HAP-1 (cell line): ENCODE measurements at regions not wholly inside any gene's neighbourhood (a gene's known extent, or its start where the extent isn't known, plus 50 kb on each side); places are given as distances from the start of the nearest gene placed in this dataset.
"Not testable (repeated sequence)": the region's sequence is repeated elsewhere in the genome, so short reads cannot be mapped to it uniquely, and the experiment has no call there.

Source experiments
- DNase-seq, 2 experiments: peaks; one replicate each; pipeline ENCODE4 v3.0.0-alpha.2; 2016 to 2020; ENCODE audit warnings: low spot score in 2 of 2
- H3K27me3 ChIP-seq: fragments of 250-450 bp; sonication (Bioruptor Pico); 2 replicates; pipeline ENCODE4 v1.5.1; 2020; ENCODE audit warnings: low read depth, mild to moderate bottlenecking, moderate library complexity
- H3K36me3 ChIP-seq: fragments of 250-450 bp; sonication (Bioruptor Pico); replicated peaks from 2 replicates; pipeline ENCODE4 v1.5.1; 2020; ENCODE audit warnings: mild to moderate bottlenecking
- H3K4me1 ChIP-seq: fragments of 250-450 bp; sonication (Bioruptor Pico); 2 replicates; pipeline ENCODE4 v1.5.1; 2020; ENCODE audit warnings: mild to moderate bottlenecking
- H3K4me3 ChIP-seq: fragments of 250-450 bp; sonication (Bioruptor Pico); 2 replicates; pipeline ENCODE4 v1.5.1; 2020; ENCODE audit warnings: mild to moderate bottlenecking, moderate library complexity
- H3K9me3 ChIP-seq: fragments of 250-450 bp; sonication (Bioruptor Pico); 2 replicates; pipeline ENCODE4 v1.5.1; 2020; ENCODE audit warnings: mild to moderate bottlenecking, moderate library complexity
- in situ Hi-C: fragments of 300-500 bp; cut with MboI; formaldehyde crosslinking; loops from 3 replicates; pipeline ENCODE4 v1.14.3; 2020; ENCODE audit warnings: low sequenced_read_pairs, inconsistent platforms, mixed read lengths

- H3K27me3 ChIP-seq, DNase-seq, H3K4me3 ChIP-seq, H3K9me3 ChIP-seq, H3K4me1 ChIP-seq, in situ Hi-C loops, H3K36me3 ChIP-seq: not testable (repeated sequence)
These were observed 64.4 kb downstream of the KLRB1 start for GRCh38 chr12:9543341-9543740.

DNA sequence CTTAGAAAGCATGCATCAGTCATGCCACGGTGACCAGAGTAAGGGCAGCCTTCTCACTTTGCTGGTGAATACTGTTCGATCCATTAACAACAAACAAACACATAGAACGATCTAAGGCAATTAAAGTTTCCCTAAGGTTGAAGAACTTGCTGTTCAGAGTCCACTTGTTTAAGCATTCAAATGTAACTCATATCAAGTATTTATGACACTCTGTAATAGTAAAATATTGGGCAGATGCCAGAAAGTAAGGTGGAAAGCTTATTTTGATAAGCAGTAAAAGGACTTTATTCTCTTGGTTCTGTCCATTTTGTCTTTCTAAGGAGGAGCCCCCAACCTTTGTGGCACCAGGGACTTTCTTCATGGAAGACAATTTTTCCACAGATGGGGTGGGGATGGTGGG is 64.9 kb downstream of the KLRB1 start:
- in situ Hi-C loops, H3K4me1 ChIP-seq: not testable (repeated sequence)

DNA sequence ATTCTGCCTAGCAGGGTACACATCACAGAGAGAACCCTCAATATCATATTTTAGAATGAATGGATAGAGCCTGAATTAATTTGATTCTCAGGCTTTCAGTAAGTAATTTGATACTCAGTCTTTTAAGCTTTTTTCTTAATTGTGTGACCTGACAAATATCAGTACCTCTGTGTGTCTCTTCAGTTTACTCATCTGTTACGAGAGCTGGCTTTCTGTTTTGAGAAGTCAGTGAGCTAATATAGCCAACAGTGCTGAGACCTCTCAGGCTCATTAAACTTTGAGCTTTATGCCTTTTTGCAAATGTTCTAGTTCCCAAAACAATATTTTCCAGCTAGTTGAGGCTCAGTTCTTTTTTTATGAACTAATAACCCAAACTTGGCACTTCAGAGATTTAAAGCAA is 91.8 kb downstream of the KLRB1 start:
- H3K36me3 ChIP-seq, H3K4me3 ChIP-seq, H3K4me1 ChIP-seq, in situ Hi-C loops, DNase-seq, H3K9me3 ChIP-seq, H3K27me3 ChIP-seq: not testable (repeated sequence)

More for the DNA sequence above, 64.9 kb downstream of the KLRB1 start:
- not testable (repeated sequence) for H3K36me3 ChIP-seq, H3K27me3 ChIP-seq, DNase-seq, H3K9me3 ChIP-seq, H3K4me3 ChIP-seq

GRCh38 chr12:9512695-9513094 is 95.0 kb downstream of the KLRB1 start:
- H3K9me3 ChIP-seq, DNase-seq, H3K36me3 ChIP-seq, H3K4me1 ChIP-seq, H3K27me3 ChIP-seq, in situ Hi-C loops, H3K4me3 ChIP-seq: not testable (repeated sequence)

DNA sequence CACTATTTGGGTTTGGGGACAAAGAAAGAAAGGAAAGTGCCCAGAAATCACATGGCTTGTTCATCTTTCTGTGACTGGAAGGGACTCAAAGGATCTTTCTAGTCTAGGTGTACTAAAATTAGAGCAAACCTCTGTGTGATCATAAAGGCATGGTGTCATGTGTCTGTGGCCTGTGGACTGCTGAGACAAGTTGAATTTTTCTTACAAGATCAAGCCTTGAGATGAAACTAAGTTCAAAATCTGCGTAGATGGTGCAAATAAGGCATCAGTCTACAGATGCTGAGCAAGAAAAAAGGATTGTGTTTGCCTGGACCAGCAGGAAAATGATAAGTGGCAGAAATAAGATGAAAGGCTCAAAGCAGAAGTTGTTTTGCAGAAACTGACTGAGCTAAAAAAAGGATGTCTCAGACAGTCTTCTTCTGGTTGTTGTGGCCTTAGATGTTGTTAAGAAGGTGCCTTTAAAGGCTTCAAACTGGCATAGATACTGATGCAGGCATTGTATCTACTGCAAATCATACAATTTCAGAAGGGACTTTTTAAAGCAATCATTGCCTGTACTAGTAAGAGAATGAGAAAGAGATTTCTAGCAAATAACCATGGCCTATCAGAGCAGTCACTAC is 97.2 kb downstream of the KLRB1 start:
- H3K27me3 ChIP-seq, H3K4me3 ChIP-seq, H3K9me3 ChIP-seq, in situ Hi-C loops, H3K36me3 ChIP-seq, H3K4me1 ChIP-seq, DNase-seq: not testable (repeated sequence)

DNA sequence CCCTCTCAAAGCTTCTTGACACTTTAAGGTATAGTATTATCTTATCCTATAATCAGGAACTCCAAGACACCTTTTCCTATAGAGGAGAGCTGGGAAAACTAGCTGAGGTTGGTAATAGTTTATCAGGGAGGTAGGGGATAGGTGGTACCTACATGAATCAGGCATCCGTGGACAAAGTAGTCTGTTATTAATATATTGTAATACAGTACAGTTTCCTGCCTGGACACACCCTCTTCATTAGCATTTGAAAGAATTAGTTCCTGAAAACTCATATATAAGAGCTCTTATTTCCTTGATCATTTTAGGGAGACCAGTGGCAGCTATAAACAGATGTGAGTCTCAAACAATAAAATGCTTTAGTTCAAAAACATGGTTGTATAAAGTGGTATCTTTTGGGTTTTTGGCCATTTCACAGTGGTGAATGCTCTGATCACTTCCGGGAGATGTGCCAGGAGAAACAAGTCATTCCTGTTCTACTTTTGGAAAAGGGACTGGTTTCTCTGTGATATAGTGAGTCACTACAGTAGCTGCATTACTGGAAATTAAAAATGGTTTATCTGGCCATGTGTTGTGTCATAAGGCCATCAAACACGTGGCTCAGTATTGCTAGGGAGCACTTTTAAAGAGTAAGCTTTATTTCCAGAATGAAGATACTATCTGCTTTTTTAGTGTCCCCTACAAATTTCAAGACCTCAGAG is 98.1 kb downstream of the KLRB1 start:
- in situ Hi-C loops = no loop called here
- H3K36me3 ChIP-seq = no peaks in the 10 kb centered on the region
- peak in 1 of 2 experiments; percentile 3 for DNase-seq
- H3K27me3 ChIP-seq = no peaks in the 10 kb centered on the region
- H3K4me3 ChIP-seq = no peak overlapping the region
- no peaks in the 10 kb centered on the region for H3K4me1 ChIP-seq
- no peaks in the 10 kb centered on the region for H3K9me3 ChIP-seq

GRCh38 chr12:9506746-9507145 is 101.0 kb downstream of the KLRB1 start:
- in situ Hi-C loops = no loop called here
- no peaks in the 10 kb centered on the region for H3K27me3 ChIP-seq
- no peak for DNase-seq
- H3K36me3 ChIP-seq = no peaks in the 10 kb centered on the region
- H3K4me3 ChIP-seq = no peak overlapping the region
- no peaks in the 10 kb centered on the region for H3K4me1 ChIP-seq
- no peaks in the 10 kb centered on the region for H3K9me3 ChIP-seq

GRCh38 chr12:9503384-9503783 is 104.3 kb downstream of the KLRB1 start:
- H3K4me3 ChIP-seq, H3K4me1 ChIP-seq, H3K36me3 ChIP-seq, H3K9me3 ChIP-seq, H3K27me3 ChIP-seq, DNase-seq, in situ Hi-C loops: not testable (repeated sequence)

DNA sequence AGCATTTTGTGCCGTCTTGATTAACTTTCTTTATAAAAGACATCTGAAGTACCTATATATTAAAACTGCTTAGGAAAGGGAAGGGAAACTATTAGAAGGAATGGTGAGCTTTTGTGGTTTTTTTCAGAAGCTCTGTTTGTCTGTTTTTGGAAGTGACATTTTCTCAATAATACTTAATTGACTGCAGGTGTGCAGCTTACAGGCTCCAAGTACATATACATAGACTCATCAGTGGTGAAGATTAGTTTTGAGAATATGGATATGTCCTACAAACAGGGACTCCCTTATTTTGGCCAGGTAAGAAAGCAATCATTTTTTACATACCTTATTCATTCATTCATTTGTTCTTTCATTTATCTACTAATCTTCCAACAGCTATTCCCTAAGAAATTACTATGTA is 104.9 kb downstream of the KLRB1 start:
- H3K27me3 ChIP-seq, in situ Hi-C loops, H3K36me3 ChIP-seq, H3K4me1 ChIP-seq, DNase-seq, H3K9me3 ChIP-seq, H3K4me3 ChIP-seq: not testable (repeated sequence)

- H3K4me1 ChIP-seq, in situ Hi-C loops, H3K4me3 ChIP-seq, H3K9me3 ChIP-seq, DNase-seq, H3K36me3 ChIP-seq, H3K27me3 ChIP-seq: not testable (repeated sequence)
These were observed 114.4 kb downstream of the KLRB1 start for GRCh38 chr12:9493325-9493724.

- in situ Hi-C loops, DNase-seq, H3K36me3 ChIP-seq: not testable (repeated sequence)
These were observed 126.4 kb downstream of the KLRB1 start for GRCh38 chr12:9481289-9481688.

DNA sequence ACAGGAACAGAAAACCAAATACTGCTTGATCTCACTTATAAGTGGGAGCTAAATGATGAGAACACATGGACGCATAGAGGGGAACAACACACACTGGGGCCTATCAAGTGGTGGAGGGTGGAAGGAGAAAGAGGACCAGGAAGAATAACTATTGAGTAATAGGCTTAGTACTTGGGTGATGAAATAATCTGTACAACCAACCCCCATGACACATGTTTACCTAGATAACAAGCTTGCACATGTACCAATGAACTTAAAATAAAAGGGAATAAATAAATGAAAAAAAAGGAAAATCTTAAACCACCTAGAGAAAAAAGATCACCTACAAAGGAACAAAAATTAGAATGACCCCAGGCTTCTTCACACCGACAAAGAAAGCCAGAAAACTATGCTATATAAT is 133.5 kb downstream of the KLRB1 start:
- DNase-seq, H3K27me3 ChIP-seq, H3K9me3 ChIP-seq, H3K4me1 ChIP-seq, H3K36me3 ChIP-seq, in situ Hi-C loops, H3K4me3 ChIP-seq: not testable (repeated sequence)

More at GRCh38 chr12:9481289-9481688, 126.4 kb downstream of the KLRB1 start:
- not testable (repeated sequence) for H3K4me3 ChIP-seq, H3K4me1 ChIP-seq, H3K9me3 ChIP-seq, H3K27me3 ChIP-seq

GRCh38 chr12:9473638-9474037 is 134.1 kb downstream of the KLRB1 start:
- DNase-seq, H3K9me3 ChIP-seq, H3K36me3 ChIP-seq, in situ Hi-C loops, H3K27me3 ChIP-seq, H3K4me3 ChIP-seq, H3K4me1 ChIP-seq: not testable (repeated sequence)

DNA sequence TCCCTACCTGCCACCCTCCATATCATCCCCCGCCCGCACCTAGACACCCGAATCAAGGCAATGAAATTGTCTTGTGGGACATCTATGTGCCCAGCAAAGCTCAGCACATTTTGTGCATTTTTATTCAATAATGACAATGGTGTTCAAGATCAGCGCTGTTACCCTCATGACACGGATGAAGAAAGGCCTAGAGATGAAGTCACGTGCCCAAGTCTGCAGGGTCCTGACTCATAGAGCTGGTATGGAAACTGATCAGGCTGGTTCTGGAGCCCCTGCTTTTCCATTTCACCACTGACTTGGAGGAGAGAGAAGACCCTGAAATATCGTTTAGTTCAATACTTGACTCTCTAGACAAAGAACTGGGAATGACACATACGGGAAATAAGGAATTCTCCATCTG is 136.2 kb downstream of the KLRB1 start:
- H3K4me3 ChIP-seq, H3K36me3 ChIP-seq, in situ Hi-C loops, H3K9me3 ChIP-seq, H3K4me1 ChIP-seq, H3K27me3 ChIP-seq, DNase-seq: not testable (repeated sequence)

DNA sequence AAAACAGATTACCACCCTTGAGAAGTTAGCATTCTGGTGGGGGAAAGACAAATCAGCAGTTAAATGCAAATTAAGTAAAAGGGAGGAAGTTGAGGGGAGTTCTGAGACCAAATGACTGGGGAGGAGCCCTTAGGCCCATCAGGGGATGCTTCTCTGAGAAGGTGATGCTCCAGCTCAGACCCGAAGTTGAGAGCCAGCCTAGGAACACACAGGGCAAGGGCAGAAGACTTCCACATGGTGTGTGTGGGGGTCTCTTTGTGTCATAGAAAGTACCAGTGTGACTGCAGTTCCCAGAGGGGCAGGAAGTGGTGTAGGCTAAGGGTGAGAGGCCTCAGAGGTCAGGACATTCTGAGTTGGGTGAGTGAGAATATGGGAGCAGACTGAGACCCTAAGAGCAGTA is 137.3 kb downstream of the KLRB1 start:
- H3K4me3 ChIP-seq, in situ Hi-C loops, H3K4me1 ChIP-seq, H3K27me3 ChIP-seq, H3K36me3 ChIP-seq, H3K9me3 ChIP-seq, DNase-seq: not testable (repeated sequence)
